DOHH2 (cell line): ENCODE measurements at regions not wholly inside any gene's neighbourhood (a gene's known extent, or its start where the extent isn't known, plus 50 kb on each side); places are given as distances from the start of the nearest gene placed in this dataset.
"Not testable (repeated sequence)": the region's sequence is repeated elsewhere in the genome, so short reads cannot be mapped to it uniquely, and the experiment has no call there.

Source experiments
- H3F3A ChIP-seq: fragments of 200-600 bp; sonication (generic), shearing (Covaris generic); 2 replicates; pipeline ENCODE4 v1.6.0; 2016; ENCODE audit warnings: antibody characterized with exemption, mild to moderate bottlenecking; ENCODE audit not compliant: control insufficient read depth, insufficient read depth
- H3K27ac ChIP-seq: fragments of 200-600 bp; sonication (generic); 2 replicates; pipeline ENCODE4 v1.5.1; 2014; ENCODE audit warnings: low read depth, mild to moderate bottlenecking, low read length, moderate library complexity
- H3K27me3 ChIP-seq: fragments of 200-600 bp; sonication (generic); 2 replicates; pipeline ENCODE4 v1.6.1; 2014; ENCODE audit warnings: mild to moderate bottlenecking, low read length, mixed read lengths; ENCODE audit not compliant: control insufficient read depth
- H3K36me3 ChIP-seq: fragments of 200-600 bp; sonication (generic); 2 replicates; pipeline ENCODE4 v1.6.1; 2014; ENCODE audit warnings: mild to moderate bottlenecking, low read length, moderate library complexity, mixed read lengths; ENCODE audit not compliant: control insufficient read depth
- H3K4me1 ChIP-seq: fragments of 200-600 bp; sonication (generic); 2 replicates; pipeline ENCODE4 v1.6.1; 2014; ENCODE audit warnings: mild to moderate bottlenecking, low read length, mixed read lengths; ENCODE audit not compliant: control insufficient read depth
- H3K4me2 ChIP-seq: fragments of 200-600 bp; sonication (generic); 2 replicates; pipeline ENCODE4 v1.6.0; 2014; ENCODE audit warnings: mild to moderate bottlenecking, low read length, moderate library complexity
- H3K4me3 ChIP-seq: fragments of 200-600 bp; sonication (generic); 2 replicates; pipeline ENCODE4 v1.5.1; 2014; ENCODE audit warnings: mild to moderate bottlenecking, low read length, mixed read lengths
- H3K79me2 ChIP-seq: fragments of 200-600 bp; sonication (generic); 2 replicates; pipeline ENCODE4 v1.6.1; 2014; ENCODE audit warnings: mild to moderate bottlenecking, low read length, mixed read lengths; ENCODE audit not compliant: control insufficient read depth
- H3K9me2 ChIP-seq: fragments of 200-600 bp; sonication (generic); replicated peaks from 2 replicates; pipeline ENCODE4 v1.6.1; 2014; ENCODE audit warnings: mild to moderate bottlenecking, low read length, mixed read lengths; ENCODE audit not compliant: control insufficient read depth
- H3K9me3 ChIP-seq: fragments of 200-600 bp; sonication (generic); 2 replicates; pipeline ENCODE4 v1.6.1; 2014; ENCODE audit warnings: antibody characterized with exemption, low read length, mixed read lengths; ENCODE audit not compliant: control insufficient read depth, insufficient read depth
- H4K20me1 ChIP-seq: fragments of 200-600 bp; sonication (generic); 2 replicates; pipeline ENCODE4 v1.6.0; 2014; ENCODE audit warnings: low read depth, mild to moderate bottlenecking, antibody characterized with exemption, low read length, moderate library complexity; ENCODE audit not compliant: control insufficient read depth, insufficient read depth
- CTCF ChIP-seq: fragments of 200-600 bp; sonication (generic); IDR thresholded peaks from one replicate; pipeline ENCODE4 v1.5.1; 2014; ENCODE audit warnings: antibody characterized with exemption, mild to moderate bottlenecking, low read depth, low read length; ENCODE audit not compliant: poor library complexity, severe bottlenecking
- EZH2phosphoT487 ChIP-seq: fragments of 200-600 bp; sonication (generic); IDR thresholded peaks from 2 replicates; pipeline ENCODE4 v1.6.1; 2017; ENCODE audit warnings: borderline replicate concordance, mild to moderate bottlenecking, antibody characterized with exemption, low read length, moderate library complexity, mixed read lengths

- Histone ChIP-seq H3K27ac (no peak overlapping the region), H3K27me3 (no peaks in the 10 kb centered on the region), H3K9me2 (no peaks in the 10 kb centered on the region), H3K79me2 (no peaks in the 10 kb centered on the region), H3K36me3 (no peaks in the 10 kb centered on the region), H3F3A (no peaks in the 10 kb centered on the region), H4K20me1 (no peaks in the 10 kb centered on the region), H3K4me2 (no peak overlapping the region), H3K4me1 (no peaks in the 10 kb centered on the region), H3K9me3 (no peaks in the 10 kb centered on the region), H3K4me3 (no peak overlapping the region)
- TF ChIP-seq EZH2phosphoT487 (no peak), CTCF (no peak)
Measured at GRCh38 chr13:82477436-82477835, 1404.8 kb downstream of the SLITRK1 start.

GRCh38 chr13:82467626-82468025 lies 1414.6 kb downstream of the SLITRK1 start:
- no peak overlapping the region for H3K4me2 ChIP-seq
- no peaks in the 10 kb centered on the region for H3F3A ChIP-seq
- no peaks in the 10 kb centered on the region for H3K4me1 ChIP-seq
- H3K27me3 ChIP-seq, result no peaks in the 10 kb centered on the region
- no peaks in the 10 kb centered on the region for H3K9me3 ChIP-seq
- TF ChIP-seq EZH2phosphoT487, result no peak
- TF ChIP-seq CTCF, result no peak
- H3K36me3 ChIP-seq, result no peaks in the 10 kb centered on the region
- no peaks in the 10 kb centered on the region for H4K20me1 ChIP-seq
- no peak overlapping the region for H3K4me3 ChIP-seq
- no peaks in the 10 kb centered on the region for H3K9me2 ChIP-seq
- H3K79me2 ChIP-seq, result no peaks in the 10 kb centered on the region
- no peak overlapping the region for H3K27ac ChIP-seq

- not testable (repeated sequence) for H3F3A ChIP-seq, H3K27me3 ChIP-seq, H3K27ac ChIP-seq, H3K9me3 ChIP-seq, H4K20me1 ChIP-seq, H3K4me3 ChIP-seq, H3K79me2 ChIP-seq, H3K4me1 ChIP-seq, H3K36me3 ChIP-seq, H3K9me2 ChIP-seq, H3K4me2 ChIP-seq
Measured at GRCh38 chr13:82459575-82459974, 1422.7 kb downstream of the SLITRK1 start.

GRCh38 chr13:82458169-82458568 lies 1424.1 kb downstream of the SLITRK1 start:
- TF ChIP-seq EZH2phosphoT487 (no peak), CTCF (no peak)
- no peaks in the 10 kb centered on the region for H3K36me3 ChIP-seq
- no peaks in the 10 kb centered on the region for H3K4me1 ChIP-seq
- H3F3A ChIP-seq, result no peaks in the 10 kb centered on the region
- no peaks in the 10 kb centered on the region for H3K27me3 ChIP-seq
- no peaks in the 10 kb centered on the region for H3K79me2 ChIP-seq
- no peaks in the 10 kb centered on the region for H3K9me3 ChIP-seq
- H3K27ac ChIP-seq, result no peak overlapping the region
- H3K9me2 ChIP-seq, result no peaks in the 10 kb centered on the region
- H4K20me1 ChIP-seq, result no peaks in the 10 kb centered on the region
- H3K4me3 ChIP-seq, result no peak overlapping the region
- no peak overlapping the region for H3K4me2 ChIP-seq

- not testable (repeated sequence) for H3K4me3 ChIP-seq, H3K4me2 ChIP-seq, H3F3A ChIP-seq, H3K36me3 ChIP-seq, H3K4me1 ChIP-seq, H3K27me3 ChIP-seq, H3K9me2 ChIP-seq, H3K79me2 ChIP-seq, H3K27ac ChIP-seq, H4K20me1 ChIP-seq, H3K9me3 ChIP-seq
Measured at GRCh38 chr13:82457548-82457947, 1424.7 kb downstream of the SLITRK1 start.
